HG03095 (cell line): ENCODE measurements at regions not wholly inside any gene's neighbourhood (a gene's known extent, or its start where the extent isn't known, plus 50 kb on each side); places are given as distances from the start of the nearest gene placed in this dataset.
"Not testable (repeated sequence)": the region's sequence is repeated elsewhere in the genome, so short reads cannot be mapped to it uniquely, and the experiment has no call there.

Experiments
- ATAC-seq: cut with Tn5 transposase; IDR thresholded peaks from one replicate; pipeline ENCODE4 v1.9.1; 2021; ENCODE audit warnings: moderate library complexity; ENCODE audit not compliant: unreplicated experiment

DNA sequence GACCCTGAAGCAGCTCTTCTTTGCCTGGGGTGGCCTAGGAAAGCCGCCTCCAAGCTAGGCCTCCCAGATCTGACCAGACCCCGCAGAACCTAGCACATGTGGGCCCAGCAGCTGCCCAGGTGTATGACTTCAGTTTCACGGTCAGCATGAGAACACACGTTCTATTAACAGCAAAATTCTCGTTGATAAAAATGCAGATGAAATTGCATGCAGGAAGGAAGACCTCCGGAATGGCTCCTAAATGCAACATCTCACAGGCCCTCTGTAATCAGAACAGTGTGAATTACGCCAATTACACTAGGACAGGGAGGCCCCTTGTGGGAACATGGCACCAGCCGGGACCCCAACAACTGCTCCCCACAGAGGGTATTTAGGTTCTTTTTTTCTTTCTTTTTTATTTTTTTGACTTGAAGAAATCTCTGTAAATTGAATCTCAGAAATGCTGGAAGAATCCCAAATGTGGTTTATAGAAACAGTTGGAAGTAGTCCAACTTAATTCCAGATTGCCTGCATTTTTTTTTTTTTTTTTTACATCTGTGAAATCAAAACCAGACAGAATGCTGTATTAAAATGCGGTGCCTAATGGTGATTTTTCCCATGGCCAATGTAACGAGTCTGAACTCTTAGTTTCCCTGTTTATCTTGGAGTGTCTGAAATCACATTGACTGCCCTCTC lies 185.1 kb downstream of the NPIPB11 start:
- ATAC-seq, result not testable (repeated sequence)

DNA sequence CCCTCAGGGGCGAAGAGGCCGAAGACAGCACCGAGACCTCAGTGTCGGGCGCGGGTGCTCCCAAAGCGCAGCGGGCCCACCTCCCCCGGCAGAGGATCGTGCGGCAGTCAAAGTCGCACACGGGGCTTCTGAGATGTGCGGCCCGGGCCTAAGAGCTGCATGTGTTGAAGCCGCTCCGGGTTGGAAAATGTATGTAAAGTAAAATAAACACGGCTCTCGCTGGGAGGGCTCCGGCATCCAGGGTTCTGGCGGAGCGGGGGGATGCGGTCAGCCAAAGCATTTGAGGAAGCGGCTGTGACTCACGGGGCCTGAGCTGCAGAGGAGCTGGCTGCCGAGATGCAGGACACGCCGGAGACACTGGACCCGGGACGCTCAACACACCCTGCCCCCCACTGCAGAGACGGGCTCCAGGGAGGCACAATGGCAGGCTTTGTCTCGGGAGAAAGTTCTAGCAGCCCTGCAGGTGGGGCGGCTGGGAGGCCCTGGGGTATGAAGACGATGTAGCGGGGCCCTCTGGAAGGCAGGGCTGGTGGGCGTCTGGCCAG lies 185.8 kb downstream of the NPIPB11 start:
- ATAC-seq, result not testable (repeated sequence)

DNA sequence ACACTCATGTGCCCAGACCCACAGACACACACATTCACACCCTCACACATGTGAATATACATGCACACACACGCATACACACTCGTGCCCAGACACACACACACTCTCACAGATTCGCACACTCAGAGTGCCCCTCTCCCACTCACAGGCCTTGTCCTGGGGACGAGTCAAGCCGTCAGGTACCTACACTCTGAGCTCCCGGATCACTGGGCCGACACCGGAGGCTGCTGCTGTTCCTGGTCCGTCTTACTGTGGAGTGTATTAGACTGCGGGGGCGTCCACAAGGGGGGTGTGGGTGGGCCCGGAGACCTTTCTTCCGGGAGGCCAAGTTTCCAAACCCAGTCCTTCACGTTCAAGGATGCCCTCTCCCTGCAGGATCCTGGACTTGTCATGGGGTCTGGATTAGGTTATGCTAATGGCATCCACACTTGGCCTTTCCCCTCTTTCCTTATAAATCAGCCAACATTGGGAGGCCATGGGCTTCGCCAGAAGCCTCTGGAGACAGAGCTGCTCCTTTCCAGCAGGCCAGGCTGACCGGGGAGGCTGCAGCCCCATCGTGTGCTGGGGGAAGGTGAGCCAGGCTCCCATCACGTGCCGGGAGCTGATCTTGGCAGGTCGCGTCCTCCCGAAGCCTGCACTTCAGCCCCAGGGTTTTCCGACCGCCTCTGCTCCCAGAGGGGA lies 186.4 kb downstream of the NPIPB11 start:
- ATAC-seq, result not testable (repeated sequence)

DNA sequence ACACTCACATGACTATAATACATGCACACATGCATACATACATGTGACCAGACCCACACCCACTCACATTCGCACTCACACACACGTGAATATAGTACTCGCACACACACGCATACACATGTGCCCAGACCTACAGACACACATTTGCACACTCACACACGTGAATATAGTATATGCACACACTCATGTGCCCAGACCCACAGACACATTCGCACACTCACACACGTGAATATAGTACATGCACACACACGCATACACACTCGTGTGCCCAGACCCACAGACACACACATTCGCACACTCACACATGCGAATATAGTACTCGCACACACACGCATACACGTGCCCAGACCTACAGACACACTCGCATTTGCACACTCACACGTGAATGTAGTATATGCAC lies 186.9 kb downstream of the NPIPB11 start:
- ATAC-seq, result not testable (repeated sequence)

DNA sequence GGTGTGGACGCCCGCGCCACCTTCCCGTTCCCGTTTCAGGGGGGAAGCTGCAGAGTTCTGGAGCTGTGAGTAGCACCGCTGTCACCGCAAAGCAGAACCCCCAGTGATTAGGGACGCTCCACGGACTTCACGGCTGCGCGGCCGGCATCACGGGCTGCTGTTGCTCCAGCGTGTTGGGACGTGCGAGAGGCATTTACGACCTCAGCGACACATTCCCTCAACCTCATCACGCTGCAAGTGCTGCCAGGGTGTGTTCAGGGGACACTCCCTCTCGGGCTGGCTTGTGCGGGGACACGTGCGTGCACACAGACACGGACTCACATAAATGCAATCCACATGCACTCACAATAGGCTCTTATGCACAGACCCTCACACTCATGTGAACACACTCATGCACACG lies 187.9 kb downstream of the NPIPB11 start:
- ATAC-seq, result not testable (repeated sequence)

DNA sequence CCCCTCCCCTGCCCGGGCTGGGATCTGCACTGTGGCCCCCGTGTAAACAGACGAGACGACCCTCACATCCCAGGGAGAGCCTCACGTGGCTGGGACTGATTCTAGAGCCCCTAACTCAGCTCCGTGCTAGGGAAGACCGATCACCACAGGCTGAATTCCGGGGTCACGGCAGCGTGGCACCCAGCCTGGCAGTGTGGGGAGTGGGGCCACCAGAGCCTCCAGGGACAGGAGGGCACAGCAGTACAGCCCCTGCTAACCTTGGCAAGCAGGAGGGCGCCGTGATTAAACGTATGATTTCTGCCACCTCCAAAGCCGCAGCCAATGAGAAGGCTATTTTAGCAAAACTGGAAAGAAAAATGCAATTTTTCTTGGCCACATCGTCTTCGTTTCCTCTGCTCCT lies 188.3 kb downstream of the NPIPB11 start:
- not testable (repeated sequence) for ATAC-seq

DNA sequence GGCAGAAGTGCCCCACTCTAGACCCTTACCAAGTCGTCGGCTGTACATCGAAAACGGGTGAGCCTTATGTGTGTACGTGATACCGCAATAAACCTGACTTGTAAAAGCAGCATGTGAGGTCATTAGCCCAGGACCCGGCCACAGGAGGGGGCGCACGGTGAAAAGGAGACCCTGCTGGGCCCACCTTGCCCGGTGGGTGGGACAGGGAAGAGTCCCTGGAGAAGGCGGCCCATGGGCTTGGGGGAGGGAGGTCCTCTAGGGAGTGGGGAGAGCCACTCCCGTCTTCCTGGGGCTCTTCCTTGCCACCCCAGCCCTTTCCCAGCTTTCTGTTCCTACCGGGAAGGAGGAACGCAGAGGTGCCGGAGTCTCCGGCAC lies 188.8 kb downstream of the NPIPB11 start:
- not testable (repeated sequence) for ATAC-seq

DNA sequence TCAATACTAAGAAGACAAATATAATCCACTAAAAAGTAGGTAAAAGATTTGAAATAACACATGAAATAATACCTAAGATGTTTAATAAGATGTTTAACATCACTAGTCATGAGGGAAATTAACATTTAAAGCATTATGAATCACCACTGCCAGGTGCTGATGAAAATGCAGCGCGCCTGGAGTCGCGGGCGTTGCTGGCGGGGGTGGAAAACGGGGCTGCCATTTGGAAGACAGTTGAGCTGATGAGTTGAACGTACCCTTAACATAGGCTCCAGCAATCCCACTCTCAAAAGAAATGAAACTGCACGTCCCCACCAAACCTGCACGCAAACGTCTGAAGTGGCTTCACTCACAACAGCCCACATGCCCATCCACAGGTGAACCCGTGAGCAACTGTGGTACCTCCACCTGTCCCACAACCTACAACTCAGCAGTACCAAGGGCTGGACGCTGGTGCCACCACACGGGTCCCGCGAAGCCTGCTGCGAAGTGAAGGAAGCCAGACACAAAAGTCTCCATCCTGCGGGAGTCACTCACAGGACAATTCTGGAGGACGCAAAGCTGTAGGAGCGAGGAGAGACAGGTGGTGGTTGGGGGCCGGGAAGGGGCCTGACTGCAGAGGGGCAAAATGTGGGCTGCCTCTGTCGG lies 189.3 kb downstream of the NPIPB11 start:
- not testable (repeated sequence) for ATAC-seq

DNA sequence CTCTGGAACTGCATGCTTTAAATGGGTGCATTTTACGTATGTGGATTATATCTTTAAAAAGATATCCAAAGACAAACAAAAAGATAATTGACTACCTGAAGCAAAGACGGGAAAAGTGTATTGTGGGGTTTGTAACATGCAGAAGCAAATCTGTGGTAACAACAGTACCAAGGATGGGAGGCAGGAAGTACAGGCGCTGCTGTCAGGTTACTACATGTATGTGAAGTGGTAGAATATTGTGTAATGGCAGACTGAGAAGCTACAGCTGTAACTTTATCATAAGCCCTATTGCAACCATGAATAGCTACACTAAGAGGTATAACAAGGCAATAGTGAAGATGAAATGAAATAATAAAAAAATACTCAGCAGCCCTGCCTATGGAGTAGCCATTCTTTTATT lies 192.7 kb downstream of the NPIPB11 start:
- not testable (repeated sequence) for ATAC-seq

DNA sequence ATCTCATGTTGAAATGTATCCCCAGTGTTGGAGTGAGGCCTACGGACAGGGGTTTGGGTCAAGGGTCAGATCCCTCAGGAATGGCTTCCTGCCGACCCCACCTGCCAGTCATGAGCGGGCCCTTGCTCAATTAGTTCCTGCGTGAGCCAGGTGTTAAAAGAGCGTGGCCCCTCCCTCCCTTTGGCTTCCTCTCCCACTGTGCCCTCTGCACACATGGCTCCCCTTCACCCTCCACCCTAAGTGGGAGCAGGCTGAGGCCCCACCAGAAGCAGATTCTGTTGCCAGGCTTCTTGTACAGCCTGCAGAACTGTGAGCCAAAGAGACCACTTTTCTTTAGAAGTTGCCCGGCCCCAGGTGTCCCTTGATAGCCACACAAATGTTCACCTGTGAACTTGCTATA lies 193.3 kb downstream of the NPIPB11 start:
- not testable (repeated sequence) for ATAC-seq

DNA sequence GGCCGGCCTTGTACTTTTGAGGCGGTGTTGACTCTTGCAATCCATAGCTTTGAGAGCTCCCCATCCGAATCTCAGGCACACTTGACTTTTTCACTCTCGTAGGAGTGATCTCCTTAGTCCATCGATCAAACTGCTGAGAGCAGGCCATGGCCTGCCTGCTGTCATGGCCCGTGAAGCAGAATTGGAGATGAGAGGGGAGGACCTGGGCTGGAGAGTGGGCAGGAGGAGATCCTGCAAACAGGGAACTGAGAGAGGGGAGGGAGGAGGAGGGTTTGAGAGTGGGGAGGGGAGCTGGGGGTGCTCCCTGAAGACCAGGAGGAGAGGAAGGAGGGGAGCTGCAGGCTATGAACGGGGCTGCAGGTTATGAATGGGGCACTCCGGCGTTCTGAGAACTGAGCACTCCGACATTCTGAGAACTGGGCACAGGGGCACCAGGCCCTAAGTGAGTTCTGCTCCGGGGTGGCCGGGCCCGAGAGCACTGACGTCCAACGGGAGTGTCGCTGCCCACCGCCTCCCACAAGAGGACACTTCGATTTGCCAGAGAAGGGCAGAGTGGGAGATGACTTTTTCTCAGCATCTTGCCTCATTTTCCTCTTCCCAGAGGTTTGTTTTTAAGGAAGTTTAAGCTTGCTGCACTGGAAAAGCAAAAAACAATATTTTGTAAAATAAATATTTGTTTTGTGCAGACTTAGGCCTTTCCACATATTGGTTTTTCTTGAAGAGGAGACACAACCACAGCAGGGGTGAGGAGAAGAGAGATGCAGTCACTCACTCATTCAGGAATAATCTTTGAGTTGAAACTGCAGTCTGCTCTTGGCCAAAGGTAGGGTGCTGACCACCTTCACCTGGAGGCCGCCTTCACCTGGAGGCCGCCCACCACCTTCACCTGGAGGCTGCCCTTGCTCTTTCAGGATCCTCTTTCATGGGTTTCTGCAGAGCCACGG lies 194.2 kb downstream of the NPIPB11 start:
- ATAC-seq, result not testable (repeated sequence)

DNA sequence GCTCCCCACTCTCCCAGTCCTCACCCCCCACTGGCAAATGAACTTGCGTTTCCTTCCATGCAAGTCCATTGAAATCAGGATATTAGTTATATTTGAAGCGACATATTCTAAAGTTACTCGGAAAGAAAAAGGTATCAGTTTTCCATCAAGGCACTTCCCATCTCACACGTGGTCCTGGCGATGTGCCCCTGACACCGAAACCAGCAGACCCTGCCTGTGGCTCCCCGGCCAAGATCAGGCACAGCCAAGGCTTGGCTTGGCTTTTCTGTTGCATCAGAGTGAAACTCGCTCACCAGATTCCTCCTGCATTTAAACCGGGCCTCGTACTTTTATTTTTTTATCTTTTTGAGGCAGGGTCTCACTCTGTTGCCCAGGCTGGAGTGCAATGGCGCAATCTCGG lies 195.1 kb downstream of the NPIPB11 start:
- not testable (repeated sequence) for ATAC-seq

DNA sequence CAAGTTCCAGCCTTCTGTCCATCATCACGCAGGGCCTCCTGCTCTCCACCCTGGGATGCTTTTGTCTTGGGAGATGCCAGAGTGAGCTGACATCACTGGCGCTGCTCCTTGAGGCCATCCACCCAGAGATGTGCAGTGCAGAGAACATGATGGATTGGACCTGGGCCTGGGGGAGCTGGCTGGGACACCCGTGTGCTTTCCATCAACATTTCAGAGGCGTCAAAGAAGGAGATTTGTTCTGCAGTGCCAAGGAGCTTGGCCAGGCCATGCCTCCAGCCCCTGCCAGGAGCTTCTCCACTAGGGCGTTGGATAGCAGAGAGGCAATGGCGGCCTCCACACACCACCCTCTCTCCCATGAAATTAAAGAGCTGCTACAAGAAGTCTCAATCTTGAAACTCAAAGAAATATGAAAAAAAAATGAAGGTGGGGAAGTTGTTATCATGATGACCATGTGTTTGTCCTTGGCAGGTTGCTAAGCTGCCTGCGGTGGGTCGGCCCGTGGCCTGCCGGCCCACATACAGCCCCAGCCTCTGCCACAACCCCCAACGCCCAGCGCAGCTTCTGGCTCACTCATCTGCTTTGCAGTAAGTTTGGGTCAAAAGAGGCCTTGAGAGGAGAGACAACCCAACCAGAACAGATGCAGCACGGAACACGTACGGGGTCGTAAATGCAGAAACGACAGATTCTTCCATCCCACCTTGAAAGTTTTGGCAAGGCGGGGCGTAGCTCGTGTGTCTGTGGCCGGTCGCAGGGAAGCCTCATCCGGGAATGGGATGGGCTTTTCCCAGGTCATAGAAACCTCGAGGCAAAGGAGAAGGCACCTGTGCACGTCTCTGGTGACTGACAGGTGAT lies 196.0 kb downstream of the NPIPB11 start:
- not testable (repeated sequence) for ATAC-seq

DNA sequence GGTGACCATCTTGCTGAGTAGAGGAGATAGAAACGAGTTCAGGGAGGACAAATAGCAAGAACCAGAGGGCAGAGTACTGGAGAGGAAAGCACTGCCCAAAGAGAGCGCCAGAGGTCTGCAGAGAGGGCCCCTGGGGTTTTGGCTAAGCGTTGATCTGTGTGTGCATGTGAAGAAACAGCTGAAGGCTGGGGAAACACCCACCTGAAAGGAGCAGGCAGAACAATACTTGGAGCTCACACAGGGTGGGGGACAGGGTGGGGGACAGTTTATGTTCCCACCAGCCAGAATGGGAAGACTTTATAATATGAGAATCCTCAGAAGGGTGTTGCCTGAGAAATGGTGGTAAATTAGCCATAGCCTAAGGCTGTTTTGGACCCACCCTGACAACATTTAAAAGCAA lies 200.4 kb downstream of the NPIPB11 start:
- ATAC-seq, result not testable (repeated sequence)

DNA sequence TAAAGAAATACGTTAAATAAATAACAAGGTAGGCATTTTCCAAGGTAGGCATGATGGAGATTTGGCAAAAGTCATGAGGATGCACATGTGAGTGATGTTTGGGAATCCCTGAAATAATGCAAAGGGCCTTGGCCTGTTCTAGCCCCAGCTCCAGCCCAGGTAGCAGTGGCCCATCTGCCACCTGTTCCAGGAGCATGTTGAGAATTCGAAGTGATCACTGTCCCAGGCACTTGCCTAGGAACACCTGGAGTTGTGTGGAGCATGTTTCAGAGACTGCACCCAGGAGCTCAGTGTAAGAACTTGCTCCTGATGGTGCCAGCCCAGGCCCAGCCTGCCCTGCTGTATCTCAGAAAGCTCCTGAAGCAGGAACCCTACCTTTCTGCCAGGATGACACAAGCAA lies 201.4 kb downstream of the NPIPB11 start:
- ATAC-seq, result not testable (repeated sequence)

DNA sequence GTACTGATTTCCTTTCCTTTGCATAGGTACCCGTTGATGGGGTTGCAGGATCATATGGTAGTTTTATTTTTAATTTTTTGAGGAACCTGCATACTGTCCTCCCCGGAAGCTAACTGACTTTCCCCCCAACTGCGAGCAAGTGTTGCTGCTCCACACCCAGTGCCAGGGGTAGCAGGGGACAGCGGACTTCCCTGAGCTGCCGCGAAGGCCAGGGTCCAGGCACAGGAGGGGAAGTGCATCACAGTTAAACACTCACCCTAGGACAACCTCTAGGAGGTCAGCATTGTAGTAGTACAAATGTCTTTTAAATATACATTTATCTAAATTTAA lies 201.7 kb downstream of the NPIPB11 start:
- ATAC-seq, result no peak

DNA sequence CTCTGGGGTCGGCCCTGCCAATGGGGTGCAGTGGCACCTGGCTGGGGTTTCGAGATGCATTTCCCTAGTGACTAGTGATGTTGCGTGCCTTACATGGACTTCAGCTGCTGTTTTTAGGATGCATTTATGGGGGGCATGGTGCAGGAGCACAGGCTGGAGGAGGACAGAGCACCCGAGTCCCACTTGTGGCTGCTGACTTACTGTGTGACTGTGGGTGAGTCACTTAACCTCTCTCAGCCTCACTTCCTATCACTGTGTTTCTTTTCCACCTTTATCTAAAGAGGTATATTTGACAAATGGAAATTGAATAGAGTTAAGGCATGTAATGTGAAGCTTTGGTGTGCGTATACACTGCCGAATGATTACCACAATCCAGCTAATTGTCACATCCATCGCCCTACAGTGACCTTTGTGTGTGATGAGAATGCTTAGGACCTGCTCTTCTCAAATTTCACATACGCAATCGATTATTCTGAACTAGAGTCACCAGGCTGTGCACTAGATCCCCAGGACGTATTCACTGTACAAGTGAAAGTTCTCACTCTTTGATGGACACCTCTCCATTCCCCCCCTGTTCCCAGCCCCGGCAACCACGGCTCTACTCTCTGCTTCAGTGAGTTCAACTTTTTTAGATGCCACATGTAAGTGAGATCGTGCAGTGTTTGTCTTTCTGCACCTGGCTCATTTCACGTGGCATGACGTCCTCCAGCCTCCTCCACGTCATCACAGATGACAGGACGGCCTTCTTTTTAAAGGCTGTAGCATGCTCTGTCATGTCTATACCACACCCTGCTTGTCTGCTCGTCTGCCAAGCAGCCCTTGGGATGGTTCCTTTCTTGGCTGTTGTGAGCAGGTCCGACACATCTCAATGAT lies 202.3 kb downstream of the NPIPB11 start:
- ATAC-seq, result not testable (repeated sequence)

DNA sequence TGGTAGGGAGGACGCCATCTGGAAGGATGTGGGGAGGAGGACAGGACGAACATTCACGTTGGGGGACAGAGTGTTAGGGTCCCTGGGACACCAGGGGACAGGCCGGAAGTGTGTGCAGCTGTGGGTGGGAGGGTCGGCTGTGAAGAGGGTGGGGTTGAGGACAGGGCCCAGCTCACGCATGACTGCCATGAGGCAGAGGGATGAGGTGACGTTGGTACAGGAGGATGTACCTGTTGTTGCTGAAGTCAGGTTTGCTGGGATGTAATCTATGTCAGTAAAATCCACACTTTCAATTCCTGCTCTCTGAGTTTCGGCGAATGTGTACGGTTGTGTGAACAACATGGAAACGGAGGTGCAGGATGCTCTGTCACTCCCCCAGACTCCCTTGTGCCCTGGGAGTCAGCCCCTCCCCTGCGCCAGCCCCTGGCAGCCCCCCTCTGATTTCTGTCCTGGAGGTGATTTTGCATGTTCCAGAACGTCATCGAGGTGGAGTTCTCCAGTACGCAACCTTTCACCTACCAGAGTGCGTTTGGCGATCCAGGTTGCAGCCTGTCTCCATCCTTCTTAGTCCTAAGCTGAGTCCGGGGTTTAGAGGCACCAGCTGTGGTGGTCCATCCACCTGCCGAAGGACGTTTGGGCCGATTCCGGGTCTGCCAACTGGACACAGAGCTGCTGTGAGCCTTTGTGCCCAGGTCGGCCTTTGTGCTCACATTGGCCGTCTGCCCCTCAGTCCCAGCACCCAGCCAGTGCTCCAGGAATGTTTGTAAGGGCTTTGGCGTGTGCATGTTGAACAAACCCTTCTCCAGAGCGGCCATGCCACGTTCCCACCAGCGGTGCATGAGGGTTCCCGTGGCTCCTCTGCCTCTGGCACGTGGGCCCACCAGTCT lies 203.2 kb downstream of the NPIPB11 start:
- ATAC-seq, result not testable (repeated sequence)
